Vagina (tissue), 2 donors: ENCODE measurements at regions not wholly inside any gene's neighbourhood (a gene's known extent, or its start where the extent isn't known, plus 50 kb on each side); places are given as distances from the start of the nearest gene placed in this dataset.

ENCODE experiments used
- POLR2AphosphoS5 ChIP-seq, 2 donors: sonication (generic); formaldehyde crosslinking; IDR thresholded peaks; one replicate each; pipeline ENCODE4 v1.9.0; 2017; ENCODE audit warnings: antibody characterized with exemption in 2 of 2, mild to moderate bottlenecking in 2 of 2, low read depth in 1 of 2; ENCODE audit not compliant: insufficient read depth in 1 of 2
- TF ChIP-seq, protein P1 (sequence below), 3 experiments: fragments of 450-650 bp in 2 of 3; fragments of 200-600 bp in 1 of 3; sonication (generic) in 1 of 3; IDR thresholded peaks; one replicate each; pipeline ENCODE4 v1.5.1; 2017 to 2019; ENCODE audit warnings: antibody characterized with exemption in 3 of 3, mild to moderate bottlenecking in 2 of 3, moderate library complexity in 2 of 3

DNA sequence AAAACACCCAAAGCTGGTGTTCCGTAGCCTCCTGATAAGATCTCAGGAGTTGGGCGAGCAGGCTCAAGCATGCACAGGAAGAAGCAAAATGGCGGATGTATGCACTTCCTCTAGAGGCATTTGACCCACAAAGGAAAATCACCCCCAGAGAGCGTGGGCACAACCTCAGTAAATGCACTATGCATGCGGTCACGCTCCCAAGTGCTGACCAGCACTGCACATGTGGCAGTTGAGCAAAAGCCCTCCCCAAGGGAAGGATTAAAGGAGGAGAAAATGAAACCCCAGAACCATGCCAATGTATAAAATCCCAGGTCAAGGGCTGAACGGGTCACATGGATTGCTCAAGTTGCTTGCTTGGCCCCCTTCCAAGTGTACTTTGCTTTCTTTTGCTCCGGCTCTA, 289.4 kb upstream of the IGF1R start:
- TF ChIP-seq, protein P1, sequence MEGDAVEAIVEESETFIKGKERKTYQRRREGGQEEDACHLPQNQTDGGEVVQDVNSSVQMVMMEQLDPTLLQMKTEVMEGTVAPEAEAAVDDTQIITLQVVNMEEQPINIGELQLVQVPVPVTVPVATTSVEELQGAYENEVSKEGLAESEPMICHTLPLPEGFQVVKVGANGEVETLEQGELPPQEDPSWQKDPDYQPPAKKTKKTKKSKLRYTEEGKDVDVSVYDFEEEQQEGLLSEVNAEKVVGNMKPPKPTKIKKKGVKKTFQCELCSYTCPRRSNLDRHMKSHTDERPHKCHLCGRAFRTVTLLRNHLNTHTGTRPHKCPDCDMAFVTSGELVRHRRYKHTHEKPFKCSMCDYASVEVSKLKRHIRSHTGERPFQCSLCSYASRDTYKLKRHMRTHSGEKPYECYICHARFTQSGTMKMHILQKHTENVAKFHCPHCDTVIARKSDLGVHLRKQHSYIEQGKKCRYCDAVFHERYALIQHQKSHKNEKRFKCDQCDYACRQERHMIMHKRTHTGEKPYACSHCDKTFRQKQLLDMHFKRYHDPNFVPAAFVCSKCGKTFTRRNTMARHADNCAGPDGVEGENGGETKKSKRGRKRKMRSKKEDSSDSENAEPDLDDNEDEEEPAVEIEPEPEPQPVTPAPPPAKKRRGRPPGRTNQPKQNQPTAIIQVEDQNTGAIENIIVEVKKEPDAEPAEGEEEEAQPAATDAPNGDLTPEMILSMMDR (IDR thresholded peaks at IDR 0.05), result no peak
- TF ChIP-seq POLR2AphosphoS5 (IDR thresholded peaks at IDR 0.05; ENCODE audit: insufficient read depth in 1 of 2, low read depth in 1 of 2), result no peak
